SIG-M5 treated with dmso at 0.1 percent for 504 hours (cell line): ENCODE measurements at regions not wholly inside any gene's neighbourhood (a gene's known extent, or its start where the extent isn't known, plus 50 kb on each side); places are given as distances from the start of the nearest gene placed in this dataset.
A peak's percentile ranks its signal among the peaks of the same experiment; 100 is the strongest.

Experiments used
- DNase-seq: peaks from one replicate; lab custom pipeline; 2025; ENCODE audit not compliant: unreplicated experiment; lab: John Stamatoyannopoulos, UW

DNA sequence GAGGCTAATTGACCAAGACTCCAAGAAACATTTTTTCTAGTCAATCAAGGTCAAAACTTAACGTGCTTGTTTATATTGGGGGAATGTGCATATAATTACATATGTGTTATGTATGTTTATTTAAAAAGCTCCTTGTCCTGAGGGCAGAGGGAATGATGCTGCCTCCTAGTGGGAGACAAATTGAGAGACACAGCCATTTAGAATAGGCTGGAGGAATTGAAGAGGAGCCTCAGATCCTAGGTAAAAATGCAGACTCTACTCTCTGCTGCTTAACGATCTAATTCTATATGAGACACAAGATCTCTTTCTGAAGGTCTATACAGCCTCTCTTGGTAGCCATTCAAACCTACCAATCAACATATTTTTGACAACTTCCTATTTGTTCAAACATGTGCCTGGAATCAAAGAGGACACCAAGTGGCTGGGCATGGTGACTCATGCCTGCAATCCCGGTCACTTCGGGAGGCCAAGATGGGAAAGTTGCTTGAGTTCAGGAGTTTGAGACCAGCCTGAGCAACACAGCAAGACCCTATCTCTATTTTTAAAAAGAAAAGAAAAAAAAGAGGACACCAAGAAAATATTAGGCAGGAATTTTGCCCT lies 136.6 kb upstream of the ZNF648 start:
- DNase-seq, result peak; percentile 21

DNA sequence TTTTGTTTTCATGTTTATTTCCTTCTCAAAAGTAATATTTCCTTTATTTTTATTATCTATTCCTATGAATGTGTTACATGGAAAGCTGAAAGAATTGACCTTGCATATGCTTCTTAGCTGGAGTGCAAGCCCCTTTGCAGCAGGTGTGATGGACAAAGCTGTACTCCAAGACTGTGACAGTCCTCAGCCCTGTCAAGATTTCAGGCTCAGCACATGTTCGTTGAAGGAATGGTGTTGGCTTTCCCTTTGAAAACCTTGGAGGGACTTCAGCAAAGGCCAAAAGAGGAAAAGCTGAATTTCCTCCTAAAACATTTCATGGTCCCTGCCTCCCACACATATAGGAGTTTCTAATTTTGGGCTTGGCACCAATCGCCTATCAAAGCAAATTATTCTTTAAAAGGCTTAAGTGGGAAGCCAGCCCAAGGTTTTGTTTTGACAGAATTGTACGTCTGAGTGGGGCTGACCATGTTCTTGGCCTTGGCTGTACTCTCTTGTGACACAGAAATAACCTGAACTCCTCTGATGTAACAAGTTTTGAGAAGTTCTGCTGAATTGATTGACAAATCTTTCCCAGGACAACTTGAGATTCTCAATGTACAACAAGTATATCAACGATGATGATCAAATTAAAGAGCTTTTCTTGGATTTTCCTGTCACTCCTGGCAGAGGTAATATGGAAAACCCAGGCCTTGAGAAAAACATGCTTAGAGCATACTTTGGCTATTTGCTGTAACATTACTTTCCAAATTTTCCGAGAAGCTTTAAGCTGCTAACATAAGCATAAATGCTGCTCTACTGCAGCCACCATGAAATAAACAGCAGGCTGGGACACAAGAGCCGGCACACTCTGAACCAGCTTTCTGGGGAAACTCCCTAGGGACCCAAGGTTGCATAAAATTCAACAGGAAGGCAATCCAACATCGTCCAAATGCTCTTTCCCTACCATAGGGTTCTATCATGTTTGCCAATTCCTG lies 135.7 kb upstream of the ZNF648 start:
- no peak for DNase-seq

DNA sequence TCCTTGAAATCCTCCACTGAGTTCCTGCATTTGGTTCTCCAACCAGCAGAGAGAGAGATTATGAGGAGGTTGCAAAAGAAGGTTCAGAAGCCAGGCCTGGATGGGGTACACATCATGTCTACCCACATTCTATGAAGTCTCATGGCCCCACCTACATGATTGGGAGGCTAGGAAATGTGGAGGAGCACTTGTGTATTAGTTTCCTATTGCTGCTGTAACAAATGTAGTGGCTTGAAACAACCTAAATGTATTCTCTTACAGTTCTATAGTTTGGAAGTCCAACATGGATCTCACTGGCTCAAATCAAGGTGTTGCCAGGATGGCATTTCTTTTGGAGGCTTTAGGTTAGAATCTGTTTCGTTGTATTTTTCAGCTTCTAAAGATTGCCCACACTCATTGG lies 134.2 kb upstream of the ZNF648 start:
- DNase-seq, result no peak

- DNase-seq, result peak; percentile 95
Measured at GRCh38 chr1:182193908-182194550, 132.5 kb upstream of the ZNF648 start.

DNA sequence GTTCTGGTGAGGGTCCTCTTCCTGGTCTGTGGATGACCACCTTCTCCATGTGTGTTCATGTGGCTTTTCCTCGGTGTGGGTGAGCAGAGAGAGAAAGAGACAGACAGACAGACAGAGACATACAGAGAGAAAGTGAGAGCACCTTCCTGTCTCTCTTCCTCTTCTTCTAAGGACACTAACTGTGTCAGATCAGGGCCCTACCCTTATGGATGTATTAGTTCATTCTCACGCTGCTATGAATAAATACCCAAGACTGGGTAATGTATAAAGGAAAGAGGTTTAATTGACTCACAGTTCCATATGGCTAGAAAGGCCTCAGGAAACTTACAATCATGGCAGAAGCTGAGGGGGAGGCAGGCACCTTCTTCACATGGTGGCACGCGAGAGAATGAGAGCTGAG lies 131.5 kb upstream of the ZNF648 start:
- no peak for DNase-seq

DNA sequence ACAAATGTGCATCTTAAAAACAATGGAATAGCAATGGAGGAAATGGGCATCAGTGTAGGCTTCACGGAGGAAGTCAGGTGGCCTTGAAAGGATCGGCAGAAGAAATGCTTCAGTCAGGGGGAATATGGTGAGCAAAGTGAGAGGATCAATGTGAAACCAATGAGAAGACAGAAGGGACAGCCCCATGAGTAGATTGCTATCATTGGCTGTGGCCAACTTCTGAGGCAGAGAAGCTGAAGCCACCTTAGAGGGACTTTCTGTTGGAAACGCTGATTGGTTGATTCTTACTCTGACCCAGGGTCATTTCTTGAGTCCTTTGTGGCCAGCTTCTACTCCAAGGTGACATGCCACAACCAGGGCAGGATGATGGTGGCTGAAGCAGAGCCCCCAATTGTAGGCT lies 130.7 kb upstream of the ZNF648 start:
- no peak for DNase-seq

GRCh38 chr1:182191381-182192115 lies 130.0 kb upstream of the ZNF648 start:
- DNase-seq, result no peak

DNA sequence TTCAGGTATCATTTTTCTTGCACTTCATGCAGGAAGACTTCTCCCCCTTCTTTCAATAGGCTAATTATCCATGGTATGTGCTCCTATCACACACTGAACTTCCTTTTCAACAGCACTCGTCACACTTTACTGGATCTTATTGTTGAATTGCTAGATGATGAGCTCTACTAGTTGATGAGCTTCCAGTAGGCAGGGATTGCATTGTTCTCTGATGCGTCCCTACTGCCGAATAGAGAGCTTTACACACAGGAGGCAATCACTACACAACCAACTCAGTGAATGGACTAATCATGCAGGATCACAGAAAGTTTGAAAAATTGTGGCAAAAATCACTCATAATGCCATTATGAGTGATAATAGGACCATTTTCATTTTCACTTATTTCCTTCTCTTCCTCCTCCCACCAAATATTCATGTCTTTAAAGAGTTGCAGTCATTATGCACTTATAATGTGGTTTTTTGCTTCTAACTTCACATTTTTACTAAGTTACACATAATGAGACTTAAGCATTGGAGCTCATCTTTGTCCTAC lies 128.1 kb upstream of the ZNF648 start:
- DNase-seq, result no peak

- no peak for DNase-seq
Measured at GRCh38 chr1:182186757-182187146, 125.2 kb upstream of the ZNF648 start.

DNA sequence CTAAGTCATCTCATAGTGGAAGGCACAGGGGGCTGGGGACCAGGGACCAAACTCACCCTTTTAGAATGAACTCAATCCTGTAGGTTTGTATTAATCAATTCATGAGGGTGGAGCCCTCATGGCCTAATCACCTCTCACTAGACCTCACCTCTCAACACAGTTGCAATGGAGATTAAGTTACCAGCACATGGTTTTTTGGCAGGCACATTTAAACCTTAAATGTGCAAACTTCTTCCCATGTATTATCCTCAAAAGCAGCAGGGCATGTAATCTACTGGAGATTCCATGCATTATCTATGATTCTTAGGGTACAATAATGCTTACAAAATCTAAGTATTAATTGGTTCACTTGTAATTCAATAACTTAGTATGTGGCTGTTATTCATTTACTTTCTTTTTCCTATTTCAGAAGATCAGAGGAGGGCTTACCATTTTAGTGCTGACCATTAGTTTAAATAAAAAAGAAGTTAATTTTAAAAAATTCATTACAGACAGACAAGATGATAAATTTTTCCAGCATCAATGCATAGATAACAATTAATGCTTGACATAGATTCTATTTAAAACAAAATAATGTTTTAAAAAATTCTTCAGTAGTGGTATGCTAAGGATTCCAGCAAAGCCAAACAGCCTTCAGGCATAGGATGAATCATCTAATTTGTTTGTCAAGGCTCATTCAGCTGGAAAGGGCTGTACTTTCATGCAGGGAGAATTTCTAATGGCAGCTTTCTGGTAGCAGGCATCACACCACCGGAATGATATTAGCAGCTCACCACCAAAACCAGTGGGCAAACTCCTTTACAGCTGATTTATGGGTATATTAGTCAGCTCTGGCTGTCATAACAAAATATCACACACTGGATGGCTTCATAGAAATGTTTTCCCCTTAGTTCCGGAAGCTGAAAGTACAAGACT lies 124.6 kb upstream of the ZNF648 start:
- no peak for DNase-seq

- peak; percentile 18 for DNase-seq
Measured at GRCh38 chr1:182185136-182185535, 123.6 kb upstream of the ZNF648 start.

DNA sequence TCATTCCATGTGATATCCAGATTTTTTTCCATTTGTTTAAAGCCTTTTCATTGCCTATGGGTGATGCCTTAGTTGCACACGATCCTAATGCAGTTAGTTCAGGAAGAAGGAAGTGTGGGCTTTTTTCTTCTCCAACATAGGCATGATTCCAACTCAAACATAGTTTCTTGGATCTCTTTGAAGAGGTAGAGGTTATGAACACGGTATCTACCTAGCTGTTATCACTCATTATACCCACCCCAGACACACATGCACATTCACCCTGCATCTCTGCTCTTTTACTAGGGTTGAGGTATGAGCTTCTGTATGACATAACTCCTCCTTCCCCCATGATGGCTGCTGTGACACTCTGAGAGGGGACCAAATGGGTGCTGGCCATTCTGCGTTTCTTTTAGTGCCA lies 122.1 kb upstream of the ZNF648 start:
- no peak for DNase-seq

DNA sequence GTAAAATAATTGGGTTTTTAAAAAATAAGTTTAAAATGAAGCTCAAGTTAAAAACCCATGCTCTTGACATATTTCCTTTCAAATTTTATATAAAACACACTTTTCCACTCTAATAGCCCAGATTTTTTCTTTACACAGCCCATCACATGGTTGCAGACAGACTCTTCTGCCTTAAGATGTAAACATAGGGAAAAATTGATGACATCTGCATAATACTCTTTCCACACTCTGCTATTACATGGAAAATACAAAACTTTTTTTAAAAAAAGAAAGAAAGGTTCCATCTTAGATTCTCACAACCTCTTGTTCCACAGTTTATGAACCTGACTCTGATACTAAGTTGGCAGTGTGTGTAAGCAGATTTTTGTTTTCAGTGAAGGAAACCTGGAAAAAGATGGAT lies 120.8 kb upstream of the ZNF648 start:
- DNase-seq, result no peak

DNA sequence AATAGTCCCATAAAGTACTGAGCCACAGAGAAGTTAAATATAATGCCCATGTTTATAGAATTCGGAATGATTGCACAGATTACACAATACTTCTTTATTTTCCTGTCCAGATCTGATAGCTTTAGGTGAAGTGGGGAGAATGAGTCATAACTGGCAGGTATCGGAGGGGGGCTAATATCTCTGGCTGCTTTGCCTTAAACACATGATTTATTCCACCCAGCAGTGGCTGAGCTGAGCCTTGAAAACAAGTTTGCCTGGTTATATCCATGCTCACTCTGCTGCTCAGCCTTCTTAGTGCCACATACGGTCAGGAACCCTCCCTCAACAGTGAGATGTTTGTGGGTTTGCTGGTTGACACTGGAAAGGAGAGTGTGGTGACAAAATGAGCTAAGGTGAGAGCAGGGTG lies 119.7 kb upstream of the ZNF648 start:
- peak; percentile 44 for DNase-seq

DNA sequence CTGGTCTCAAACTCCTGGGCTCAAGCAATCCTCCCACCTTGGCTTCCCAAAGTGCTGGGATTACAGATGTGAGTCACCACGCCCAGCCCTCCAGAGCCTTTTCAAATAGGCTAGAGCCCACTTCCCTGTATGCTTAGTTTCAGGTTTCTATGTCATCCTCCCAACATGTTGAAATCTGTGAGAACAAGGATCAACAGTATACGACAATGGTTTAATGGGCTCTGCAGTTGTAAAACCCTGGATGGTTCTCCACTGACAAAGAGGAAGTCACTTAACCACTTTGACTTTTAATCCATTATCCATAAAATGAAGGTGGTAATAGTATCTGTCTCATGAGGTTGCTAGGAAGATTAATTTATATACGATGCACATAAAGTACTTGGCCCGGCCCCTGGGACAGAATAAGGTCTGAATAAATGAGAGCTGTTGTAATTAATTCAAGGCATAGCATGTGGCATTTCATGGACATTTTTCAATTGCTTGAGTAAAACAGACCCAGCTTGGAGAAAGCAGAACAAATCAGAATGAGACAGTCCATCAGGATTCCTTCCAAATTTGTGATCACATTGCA lies 113.9 kb upstream of the ZNF648 start:
- DNase-seq, result peak; percentile 93

GRCh38 chr1:182174513-182174855 lies 113.0 kb upstream of the ZNF648 start:
- no peak for DNase-seq

DNA sequence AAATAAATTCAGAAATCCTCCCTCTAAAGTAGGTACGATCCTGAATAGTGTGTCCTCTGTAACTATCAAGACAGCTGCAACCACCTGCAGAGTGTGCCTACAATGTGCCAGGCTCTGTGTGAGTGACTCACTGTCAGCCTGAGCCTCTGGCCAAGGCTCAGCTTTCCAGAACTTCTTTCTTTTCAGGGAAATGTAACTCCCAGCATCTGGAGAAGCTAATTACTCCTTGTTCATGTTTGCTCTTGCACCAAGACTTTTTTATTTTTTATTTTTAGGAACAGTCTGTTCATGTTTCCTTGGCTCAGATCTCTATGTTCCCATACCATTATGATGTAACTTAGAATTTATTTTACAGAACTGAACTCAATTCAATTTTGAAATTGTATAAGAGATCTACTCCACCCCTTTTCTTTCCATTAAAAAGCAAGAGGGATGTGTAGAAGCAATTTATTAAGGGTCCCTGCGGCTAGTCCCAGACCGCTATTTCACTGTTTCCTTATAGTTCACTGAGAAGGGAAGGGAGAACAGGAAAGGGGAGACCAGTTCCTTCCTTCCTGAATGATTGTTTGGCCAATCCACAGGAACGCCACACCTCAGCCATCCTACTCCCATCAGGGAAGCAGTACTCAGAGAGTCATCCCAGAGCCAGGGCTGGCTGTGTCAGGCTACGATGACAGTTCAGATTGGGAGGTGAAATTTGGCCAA lies 112.4 kb upstream of the ZNF648 start:
- no peak for DNase-seq

DNA sequence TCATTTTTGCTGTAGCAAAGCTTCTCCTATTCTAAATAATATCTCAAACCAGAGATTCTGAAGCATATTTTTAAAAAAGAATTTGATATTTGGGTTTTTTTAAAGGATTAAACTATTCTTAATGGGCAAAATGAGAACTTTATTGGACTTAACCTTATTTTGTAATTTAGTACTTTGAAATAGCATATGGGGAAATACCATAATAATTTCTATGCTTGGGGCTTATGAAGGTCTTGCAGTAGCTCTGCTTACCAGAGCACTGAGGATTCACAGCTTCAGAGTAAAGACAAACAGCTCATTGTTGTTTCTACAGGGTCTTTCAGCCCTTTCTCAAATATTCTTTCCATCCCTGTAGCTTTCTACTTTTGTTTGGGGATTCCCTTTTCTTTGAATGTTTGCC lies 111.2 kb upstream of the ZNF648 start:
- DNase-seq, result no peak

DNA sequence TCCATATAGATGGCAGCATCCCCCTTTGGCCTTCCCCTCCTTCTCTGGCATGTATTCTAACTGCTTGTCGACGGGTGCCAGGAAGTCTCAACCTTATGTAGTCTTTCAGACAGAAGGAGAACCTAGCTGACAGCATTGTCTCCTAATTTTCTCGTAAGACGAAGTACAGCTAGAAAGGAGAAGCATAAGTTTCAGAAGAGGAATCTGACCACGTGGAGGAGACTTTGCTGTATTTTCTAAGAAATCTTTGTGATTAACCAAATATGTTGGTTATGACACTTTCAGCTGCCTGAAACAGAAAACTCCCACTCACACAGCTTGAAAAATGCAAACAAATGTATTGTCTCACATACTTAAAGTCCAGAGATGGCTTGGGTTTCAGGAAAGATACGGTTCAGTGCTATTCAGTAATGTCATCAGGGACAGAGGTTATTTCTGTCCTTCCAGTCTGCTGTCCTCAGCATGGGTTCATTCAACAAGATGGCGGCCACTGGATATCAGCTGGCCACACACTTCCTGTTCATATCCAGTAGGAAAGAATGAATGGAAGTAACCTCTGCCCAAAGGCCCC lies 109.5 kb upstream of the ZNF648 start:
- DNase-seq, result peak; percentile 92
